GM19463 (cell line): ENCODE measurements at regions not wholly inside any gene's neighbourhood (a gene's known extent, or its start where the extent isn't known, plus 50 kb on each side); places are given as distances from the start of the nearest gene placed in this dataset.

Source experiments
- ATAC-seq: cut with Tn5 transposase; IDR thresholded peaks from one replicate; pipeline ENCODE4 v1.9.1; 2021; ENCODE audit warnings: mild to moderate bottlenecking, moderate library complexity; ENCODE audit not compliant: unreplicated experiment

DNA sequence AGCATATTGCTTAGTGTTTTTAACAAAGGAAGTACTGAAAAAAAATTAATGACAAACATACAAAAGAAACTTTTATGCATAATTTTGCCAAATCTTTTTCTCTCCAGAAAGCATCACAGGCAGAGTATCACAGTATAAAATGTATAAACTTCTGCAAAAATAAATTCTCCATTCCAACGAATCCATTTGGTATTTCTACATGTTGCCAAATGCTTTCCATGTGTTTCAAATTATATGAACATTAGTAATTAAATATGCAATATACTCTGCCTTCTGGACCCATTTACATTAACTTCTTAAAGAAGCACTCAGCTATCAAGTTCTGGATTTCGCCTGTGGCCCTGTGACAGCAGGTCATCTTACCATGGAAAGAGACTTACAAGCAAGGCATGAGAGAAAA is 189.1 kb upstream of the ALCAM start:
- no peak for ATAC-seq

DNA sequence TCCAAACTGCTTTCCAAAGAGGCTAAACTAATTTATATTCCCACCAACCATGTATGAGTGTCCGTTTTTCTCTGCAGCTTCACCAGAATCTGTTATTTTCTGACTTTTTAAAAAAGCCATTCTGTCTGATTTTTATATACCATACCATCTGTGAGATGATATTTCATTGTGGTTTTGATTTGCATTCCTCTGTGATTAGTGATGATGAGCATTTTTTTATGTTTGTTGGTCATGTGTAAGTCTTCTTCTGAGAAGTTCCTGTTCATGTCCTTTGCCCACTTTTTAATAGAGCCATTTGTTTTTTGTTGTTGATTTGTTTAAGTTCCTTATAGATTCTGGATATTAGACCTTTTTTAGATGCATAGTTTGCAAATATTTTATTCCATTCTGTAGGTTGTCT is 179.4 kb upstream of the ALCAM start:
- no peak for ATAC-seq

DNA sequence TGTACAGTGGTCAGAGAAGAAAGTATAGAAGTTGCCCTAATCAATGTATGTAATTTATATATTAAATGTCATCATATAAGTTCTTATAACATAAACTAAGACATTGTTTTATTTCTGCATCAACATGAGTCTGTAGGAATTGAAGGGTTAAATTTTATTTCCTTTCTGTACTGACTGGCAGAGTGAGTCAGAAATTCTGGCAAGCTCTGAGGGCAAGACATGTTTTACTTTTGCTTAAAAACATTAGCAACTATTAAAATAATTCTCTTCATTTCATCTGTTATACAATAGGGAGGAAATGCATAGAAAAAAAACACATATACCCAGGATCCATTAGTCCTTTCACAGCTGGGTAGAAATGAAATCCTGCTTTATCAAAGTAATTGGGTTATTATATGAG is 171.4 kb upstream of the ALCAM start:
- no peak for ATAC-seq

- no peak for ATAC-seq
These were observed 168.8 kb upstream of the ALCAM start for GRCh38 chr3:105197863-105198262.

GRCh38 chr3:105199217-105199616 is 167.5 kb upstream of the ALCAM start:
- no peak for ATAC-seq

DNA sequence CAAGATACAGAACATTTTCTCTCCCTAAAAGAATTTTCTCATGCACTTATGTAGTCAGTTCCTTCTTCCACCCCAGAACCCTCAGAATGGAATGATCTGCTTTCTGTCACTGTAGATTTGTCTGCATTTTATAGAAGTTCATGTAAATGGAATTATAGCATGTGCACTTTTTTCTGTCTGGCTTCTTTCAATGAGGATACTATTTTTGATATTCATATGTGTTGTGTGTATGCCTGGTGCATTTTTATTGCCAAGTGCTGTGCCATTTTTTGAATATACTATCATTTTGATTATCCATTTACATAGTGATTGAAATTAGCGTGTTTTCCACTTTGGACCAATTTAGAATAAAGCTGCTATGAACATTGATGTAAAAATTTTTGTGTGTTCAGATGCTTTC is 156.6 kb upstream of the ALCAM start:
- ATAC-seq, result no peak

GRCh38 chr3:105214590-105214989 is 152.1 kb upstream of the ALCAM start:
- no peak for ATAC-seq

DNA sequence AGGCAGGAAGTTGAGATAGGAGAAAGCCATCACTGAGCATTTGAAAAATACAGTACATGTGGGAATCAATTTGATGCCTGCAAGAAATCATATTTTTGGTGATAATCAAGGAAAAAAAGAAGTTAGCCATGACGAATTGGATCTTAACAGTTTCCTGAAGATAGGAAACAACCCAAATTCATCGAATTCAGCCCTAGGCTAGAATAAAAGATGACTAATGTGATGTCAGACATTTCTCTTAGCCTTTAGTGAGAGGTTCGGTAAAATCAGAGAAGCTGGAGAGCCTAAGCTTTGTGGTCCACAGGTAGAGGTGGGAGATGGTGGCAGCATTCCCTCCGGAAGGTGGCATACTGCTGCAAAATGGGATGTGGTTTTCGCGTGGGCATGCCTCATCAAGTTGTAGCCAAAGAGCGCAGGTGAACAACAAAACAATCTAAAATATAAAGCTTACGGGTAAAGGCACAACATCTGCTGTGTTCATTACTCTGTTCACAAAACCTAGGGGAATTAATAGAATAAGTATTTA is 144.1 kb upstream of the ALCAM start:
- no peak for ATAC-seq

GRCh38 chr3:105223815-105224214 is 142.9 kb upstream of the ALCAM start:
- ATAC-seq, result no peak

- ATAC-seq, result no peak
These were observed 138.0 kb upstream of the ALCAM start for GRCh38 chr3:105228696-105229095.

DNA sequence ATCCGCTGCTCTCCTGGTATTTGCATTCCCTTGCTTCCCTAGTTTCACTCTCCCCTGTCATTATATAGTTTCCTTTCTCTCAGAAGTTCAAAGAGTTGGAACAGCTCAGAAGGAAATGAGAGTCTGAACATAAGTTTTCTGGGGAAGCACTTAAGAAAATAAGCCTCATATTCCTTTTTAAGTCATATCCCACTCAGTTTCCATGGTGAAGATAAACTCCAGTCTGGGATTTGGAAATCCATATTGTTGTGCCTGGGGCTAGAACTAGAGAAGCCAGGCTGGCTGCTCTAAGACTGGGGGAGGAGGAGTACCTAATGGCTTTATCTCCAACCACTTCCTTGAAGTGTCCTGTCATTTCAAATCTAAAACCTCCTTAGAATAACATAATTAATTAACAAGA is 134.2 kb upstream of the ALCAM start:
- ATAC-seq, result no peak

DNA sequence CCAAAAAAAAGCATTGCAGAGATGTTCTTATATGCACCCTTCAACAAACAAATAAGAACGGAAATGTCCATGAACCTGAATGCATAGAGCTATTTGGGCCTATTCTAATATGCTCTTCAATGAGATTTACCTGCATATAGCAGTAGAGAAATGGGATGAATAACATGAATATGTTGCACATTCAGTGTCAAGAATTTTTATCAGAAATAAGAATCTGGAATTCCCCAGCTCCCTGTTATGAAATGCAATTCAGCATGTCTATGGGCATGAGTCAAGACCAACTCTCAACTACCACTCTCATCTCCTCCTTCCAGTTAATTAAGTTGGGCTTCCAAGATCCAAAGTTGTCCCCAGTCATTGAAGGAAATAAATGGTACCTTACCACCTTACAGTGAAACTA is 133.7 kb upstream of the ALCAM start:
- ATAC-seq, result no peak

- ATAC-seq, result no peak
These were observed 131.5 kb upstream of the ALCAM start for GRCh38 chr3:105235221-105235620.

DNA sequence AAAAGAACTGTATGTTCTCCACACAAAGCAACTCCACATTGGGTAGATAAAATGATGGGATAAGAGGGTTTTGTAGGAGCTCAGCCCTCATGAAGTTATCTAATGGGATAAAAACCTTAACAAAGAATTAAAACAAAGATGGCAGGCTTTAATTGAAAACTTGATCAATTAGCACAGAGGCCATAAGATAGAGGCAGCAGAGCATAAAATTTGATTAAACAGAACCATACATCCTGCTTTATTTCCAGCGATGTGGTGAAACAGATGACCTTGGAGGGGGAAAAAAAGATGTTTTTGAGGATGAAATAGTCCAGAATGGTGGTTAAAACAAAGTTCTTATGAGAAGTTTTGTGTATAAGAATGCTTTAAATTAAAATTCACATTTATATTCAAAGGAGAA is 130.9 kb upstream of the ALCAM start:
- no peak for ATAC-seq

- ATAC-seq, result no peak
These were observed 128.3 kb upstream of the ALCAM start for GRCh38 chr3:105238367-105238766.

DNA sequence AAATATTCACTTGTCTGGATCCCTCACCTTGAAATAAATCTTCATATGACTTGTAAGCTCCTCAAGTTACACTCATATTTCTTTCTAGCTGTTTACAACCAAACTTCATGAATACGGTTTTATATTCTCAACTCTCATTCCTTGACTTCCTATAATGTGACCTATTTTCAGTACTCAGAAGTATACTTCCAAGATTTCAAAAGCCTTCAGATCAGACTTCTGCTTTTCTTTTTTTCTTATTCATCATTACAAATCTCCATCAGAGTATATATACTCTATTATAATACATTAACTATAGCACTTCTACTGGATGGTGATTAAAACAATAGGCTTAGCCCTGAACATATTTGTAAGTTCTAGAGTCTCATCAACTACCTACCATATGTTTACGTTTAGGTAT is 123.6 kb upstream of the ALCAM start:
- ATAC-seq, result no peak

GRCh38 chr3:105246536-105246935 is 120.2 kb upstream of the ALCAM start:
- ATAC-seq, result no peak

- no peak for ATAC-seq
These were observed 113.5 kb upstream of the ALCAM start for GRCh38 chr3:105253225-105253624.

DNA sequence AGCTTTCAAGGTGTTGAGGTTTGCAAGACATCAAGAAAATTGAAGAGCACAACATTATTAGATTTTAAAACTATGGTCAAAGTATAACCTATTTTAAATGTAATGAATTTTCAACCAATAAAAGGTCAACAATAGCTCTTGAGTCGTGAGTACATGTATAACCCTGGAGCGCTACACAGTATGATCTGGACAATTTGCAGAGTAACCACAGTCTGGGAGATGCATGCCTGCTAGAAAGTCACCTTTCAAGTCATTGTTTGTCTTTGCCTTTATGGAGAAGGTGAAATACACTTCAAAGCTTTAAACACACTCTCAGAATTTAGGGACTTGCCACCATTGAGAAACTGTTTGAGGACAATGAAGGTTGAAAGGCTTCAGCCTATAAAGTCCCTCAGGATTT is 112.6 kb upstream of the ALCAM start:
- ATAC-seq, result no peak

DNA sequence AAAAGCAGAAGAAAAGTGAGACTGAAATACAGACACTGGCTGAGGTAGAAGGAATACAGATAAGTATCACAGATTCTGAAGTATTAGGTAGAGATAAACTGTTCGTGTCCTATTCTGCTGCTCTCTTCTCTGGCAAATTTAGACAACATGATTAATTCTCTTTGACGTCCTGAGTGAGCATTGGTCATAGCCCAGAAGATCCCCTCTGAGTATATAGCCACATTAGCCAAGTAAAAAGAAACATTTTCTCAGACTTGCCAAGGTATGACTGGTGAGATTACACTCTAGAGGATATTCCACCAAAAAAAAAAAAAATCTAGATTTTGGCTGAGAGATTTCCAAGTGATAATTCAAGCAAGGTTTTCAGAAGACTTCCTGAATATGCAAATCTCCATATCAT is 111.4 kb upstream of the ALCAM start:
- no peak for ATAC-seq

- no peak for ATAC-seq
These were observed 107.2 kb upstream of the ALCAM start for GRCh38 chr3:105259496-105259895.

- ATAC-seq, result no peak
These were observed 106.3 kb upstream of the ALCAM start for GRCh38 chr3:105260385-105260784.

GRCh38 chr3:105274536-105274935 is 92.2 kb upstream of the ALCAM start:
- ATAC-seq, result no peak

- no peak for ATAC-seq
These were observed 91.8 kb upstream of the ALCAM start for GRCh38 chr3:105274958-105275357.
